Fibroblast of peridontal ligament (primary cell): ENCODE measurements at regions not wholly inside any gene's neighbourhood (a gene's known extent, or its start where the extent isn't known, plus 50 kb on each side); places are given as distances from the start of the nearest gene placed in this dataset.

Source experiments
- DNase-seq: peaks from one replicate; pipeline ENCODE4 v3.0.0-alpha.2; 2010; ENCODE audit errors: extremely low read depth

GRCh38 chr5:29701600-29701999 lies 1491.9 kb upstream of the CDH6 start:
- no peak for DNase-seq

GRCh38 chr5:29697785-29698414 lies 1495.6 kb upstream of the CDH6 start:
- no peak for DNase-seq

GRCh38 chr5:29697278-29697677 lies 1496.2 kb upstream of the CDH6 start:
- no peak for DNase-seq

- DNase-seq = no peak
These were observed 1520.8 kb upstream of the CDH6 start for GRCh38 chr5:29672678-29673077.

- DNase-seq = no peak
These were observed 1530.6 kb upstream of the CDH6 start for GRCh38 chr5:29662876-29663275.

- DNase-seq = no peak
These were observed 1538.5 kb upstream of the CDH6 start for GRCh38 chr5:29654954-29655353.

- DNase-seq = no peak
These were observed 1544.2 kb upstream of the CDH6 start for GRCh38 chr5:29649321-29649720.

GRCh38 chr5:29642601-29643000 lies 1550.9 kb upstream of the CDH6 start:
- no peak for DNase-seq

- no peak for DNase-seq
These were observed 1579.3 kb upstream of the CDH6 start for GRCh38 chr5:29614206-29614605.

GRCh38 chr5:29588236-29588635 lies 1605.2 kb upstream of the CDH6 start:
- no peak for DNase-seq

GRCh38 chr5:29587832-29588231 lies 1605.7 kb upstream of the CDH6 start:
- DNase-seq = no peak

- no peak for DNase-seq
These were observed 1625.5 kb upstream of the CDH6 start for GRCh38 chr5:29568028-29568427.

- no peak for DNase-seq
These were observed 1631.9 kb upstream of the CDH6 start for GRCh38 chr5:29561564-29561963.

GRCh38 chr5:29550523-29550922 lies 1643.0 kb upstream of the CDH6 start:
- no peak for DNase-seq

- no peak for DNase-seq
These were observed 1645.2 kb upstream of the CDH6 start for GRCh38 chr5:29548262-29548661.

- DNase-seq = no peak
These were observed 1646.1 kb upstream of the CDH6 start for GRCh38 chr5:29547236-29547865.

- DNase-seq = no peak
These were observed 1650.0 kb upstream of the CDH6 start for GRCh38 chr5:29543501-29543900.

GRCh38 chr5:29524227-29524626 lies 1669.3 kb upstream of the CDH6 start:
- no peak for DNase-seq

- no peak for DNase-seq
These were observed 1675.3 kb upstream of the CDH6 start for GRCh38 chr5:29518176-29518575.

GRCh38 chr5:29516224-29516623 lies 1677.3 kb upstream of the CDH6 start:
- DNase-seq = no peak

- no peak for DNase-seq
These were observed 1685.4 kb upstream of the CDH6 start for GRCh38 chr5:29508131-29508530.

- DNase-seq = no peak
These were observed 1689.1 kb upstream of the CDH6 start for GRCh38 chr5:29504411-29504810.

- DNase-seq = no peak
These were observed 1694.6 kb upstream of the CDH6 start for GRCh38 chr5:29498860-29499259.

- no peak for DNase-seq
These were observed 1695.1 kb upstream of the CDH6 start for GRCh38 chr5:29498412-29498811.
